IMR-90 (cell line): ENCODE measurements at regions not wholly inside any gene's neighbourhood (a gene's known extent, or its start where the extent isn't known, plus 50 kb on each side); places are given as distances from the start of the nearest gene placed in this dataset.

Experiments
- ATAC-seq: fragments of 200-7000 bp; cut with Tn5 transposase; 2 replicates; pipeline ENCODE4 v1.9.1; 2020; ENCODE audit warnings: low read depth, mild to moderate bottlenecking, moderate library complexity
- BruUV-seq: library from RNA; stranded (reverse); fragments of 400-500 nt; replicated peaks from 2 replicates; lab custom pipeline; 2021; lab: Mats Ljungman, UMichigan
- CTCF ChIA-PET: fragments of 300-600 bp; formaldehyde crosslinking; extraction: SDS; loops from one replicate; lab custom pipeline; 2021; ENCODE audit warnings: antibody characterized with exemption; lab: Yijun Ruan, JAX
- POLR2A ChIA-PET: fragments of 300-600 bp; sonication (Branson Sonifier 250); formaldehyde crosslinking; loops from one replicate; lab custom pipeline; 2022; ENCODE audit warnings: antibody characterized with exemption; ENCODE audit not compliant: unreplicated experiment; lab: Charles Lee
- DNase-seq: peaks from one replicate; pipeline ENCODE4 v3.0.0; 2013
- H2AFZ ChIP-seq: replicated peaks from 2 replicates; pipeline ENCODE3; 2013; ENCODE audit warnings: low read length, mild to moderate bottlenecking; ENCODE audit not compliant: poor library complexity
- H2AK5ac ChIP-seq: 2 replicates; pipeline ENCODE4 v1.6.1; 2013; ENCODE audit warnings: low read depth, low read length, inconsistent platforms
- H2AK9ac ChIP-seq: replicated peaks from 2 replicates; pipeline ENCODE3; 2013; ENCODE audit warnings: mild to moderate bottlenecking, low read depth, low read length, moderate library complexity; ENCODE audit not compliant: poor library complexity
- H2BK120ac ChIP-seq: 2 replicates; pipeline ENCODE4 v1.6.1; 2013; ENCODE audit warnings: low read depth, low read length, inconsistent platforms
- H2BK15ac ChIP-seq: 3 replicates; pipeline ENCODE4 v1.6.1; 2013; ENCODE audit warnings: low read depth, low read length, inconsistent platforms
- H2BK20ac ChIP-seq: 2 replicates; pipeline ENCODE4 v1.6.1; 2013; ENCODE audit warnings: low read depth, mild to moderate bottlenecking, inconsistent platforms, low read length, moderate library complexity
- H2BK5ac ChIP-seq: 2 replicates; pipeline ENCODE4 v1.6.1; 2013; ENCODE audit warnings: mild to moderate bottlenecking, low read depth, low read length, inconsistent platforms; ENCODE audit not compliant: poor library complexity, severe bottlenecking
- H3K14ac ChIP-seq: replicated peaks from 2 replicates; pipeline ENCODE4 v1.6.1; 2013; ENCODE audit warnings: low read depth, low read length, inconsistent platforms
- H3K18ac ChIP-seq: 2 replicates; pipeline ENCODE4 v1.6.1; 2013; ENCODE audit warnings: low read depth, low read length, control low read depth
- H3K23ac ChIP-seq: 2 replicates; pipeline ENCODE4 v1.6.1; 2013; ENCODE audit warnings: low read depth, low read length, inconsistent platforms
- H3K27ac ChIP-seq: 2 replicates; pipeline ENCODE4 v1.5.1; 2013; ENCODE audit warnings: mild to moderate bottlenecking, control low read depth, low read length; ENCODE audit not compliant: insufficient read depth
- H3K27me3 ChIP-seq: 2 replicates; pipeline ENCODE4 v1.6.1; 2013; ENCODE audit warnings: low read length; ENCODE audit not compliant: control insufficient read depth, insufficient read depth
- H3K36me3 ChIP-seq: 2 replicates; pipeline ENCODE4 v1.6.1; 2013; ENCODE audit warnings: low read length, mixed read lengths; ENCODE audit not compliant: control insufficient read depth, insufficient read depth
- H3K4ac ChIP-seq: 2 replicates; pipeline ENCODE4 v1.6.1; 2013; ENCODE audit warnings: low read depth, low read length, inconsistent platforms
- H3K4me1 ChIP-seq: 2 replicates; pipeline ENCODE4 v1.6.1; 2013; ENCODE audit warnings: low read length, mixed read lengths; ENCODE audit not compliant: control insufficient read depth, insufficient read depth
- H3K4me2 ChIP-seq: 2 replicates; pipeline ENCODE4 v1.6.1; 2013; ENCODE audit warnings: low read depth, mild to moderate bottlenecking, control low read depth, low read length, moderate library complexity
- H3K4me3 ChIP-seq: 2 replicates; pipeline ENCODE4 v1.5.1; 2013; ENCODE audit warnings: low read depth, mild to moderate bottlenecking, control low read depth, low read length, moderate library complexity; ENCODE audit not compliant: insufficient read depth
- H3K56ac ChIP-seq: 2 replicates; pipeline ENCODE4 v1.6.1; 2013; ENCODE audit warnings: low read length, inconsistent platforms; ENCODE audit not compliant: insufficient read depth; ENCODE audit errors: extremely low read depth
- H3K79me1 ChIP-seq, 2 experiments: 2 replicates each; pipeline ENCODE4 v1.6.1; 2013; ENCODE audit warnings: low read length in 2 of 2, inconsistent platforms in 1 of 2, low read depth in 1 of 2
- H3K9ac ChIP-seq: 2 replicates; pipeline ENCODE4 v1.6.1; 2013; ENCODE audit warnings: low read depth, low read length, control low read depth
- H3K9me1 ChIP-seq: 2 replicates; pipeline ENCODE4 v1.6.1; 2013; ENCODE audit warnings: low read length, inconsistent platforms; ENCODE audit not compliant: insufficient read depth
- H3K9me3 ChIP-seq: 2 replicates; pipeline ENCODE4 v1.6.1; 2013; ENCODE audit warnings: low read length; ENCODE audit not compliant: control insufficient read depth, insufficient read depth
- H4K20me1 ChIP-seq: 2 replicates; pipeline ENCODE4 v1.6.1; 2013; ENCODE audit warnings: low read length, inconsistent platforms; ENCODE audit not compliant: insufficient read depth
- H4K5ac ChIP-seq: 2 replicates; pipeline ENCODE4 v1.6.1; 2013; ENCODE audit warnings: mild to moderate bottlenecking, low read depth, low read length, control low read depth
- H4K8ac ChIP-seq, 2 experiments: 2 replicates each; pipeline ENCODE4 v1.6.1; 2013; ENCODE audit warnings: low read depth in 2 of 2, low read length in 2 of 2, control low read depth in 1 of 2, inconsistent platforms in 1 of 2
- H4K91ac ChIP-seq: 2 replicates; pipeline ENCODE4 v1.6.1; 2013; ENCODE audit warnings: low read depth, low read length, inconsistent platforms; ENCODE audit not compliant: insufficient read depth
- BHLHE40 ChIP-seq: fragments of 150-350 bp; IDR thresholded peaks from 2 replicates; pipeline ENCODE4 v1.6.1; 2016; ENCODE audit warnings: mild to moderate bottlenecking, low read depth, low read length
- CEBPB ChIP-seq: IDR thresholded peaks from 2 replicates; pipeline ENCODE4 v1.6.1; 2012; ENCODE audit warnings: low read depth, low read length, improper control_type of control experiment
- CHD1 ChIP-seq: IDR thresholded peaks from 2 replicates; pipeline ENCODE4 v1.6.1; 2012; ENCODE audit warnings: low read depth, low read length, improper control_type of control experiment
- FOS ChIP-seq: fragments of 150-350 bp; IDR thresholded peaks from 2 replicates; pipeline ENCODE4 v1.6.1; 2016; ENCODE audit warnings: low read depth, low read length
- MAFK ChIP-seq: IDR thresholded peaks from 2 replicates; pipeline ENCODE4 v1.6.1; 2012; ENCODE audit warnings: low read depth, low read length, improper control_type of control experiment
- MAZ ChIP-seq: IDR thresholded peaks from 2 replicates; pipeline ENCODE4 v1.6.1; 2012; ENCODE audit warnings: low read depth, mild to moderate bottlenecking, low read length, improper control_type of control experiment, moderate library complexity, borderline replicate concordance
- MXI1 ChIP-seq: IDR thresholded peaks from 2 replicates; pipeline ENCODE4 v1.6.1; 2012; ENCODE audit warnings: low read depth, mild to moderate bottlenecking, low read length, moderate library complexity, borderline replicate concordance
- NFE2L2 ChIP-seq: fragments of 150-350 bp; IDR thresholded peaks from 2 replicates; pipeline ENCODE4 v1.6.1; 2016; ENCODE audit warnings: low read depth, mild to moderate bottlenecking, low read length
- POLR2A ChIP-seq: IDR thresholded peaks from 2 replicates; pipeline ENCODE4 v1.6.1; 2012; ENCODE audit warnings: mild to moderate bottlenecking, low read depth, low read length
- RAD21 ChIP-seq: IDR thresholded peaks from 2 replicates; pipeline ENCODE4 v1.6.1; 2012; ENCODE audit warnings: low read length, improper control_type of control experiment
- RCOR1 ChIP-seq: IDR thresholded peaks from 2 replicates; pipeline ENCODE4 v1.6.1; 2012; ENCODE audit warnings: mild to moderate bottlenecking, low read length, improper control_type of control experiment; ENCODE audit not compliant: insufficient replicate concordance
- RFX5 ChIP-seq: IDR thresholded peaks from 2 replicates; pipeline ENCODE4 v1.8.0; 2012; ENCODE audit warnings: low read depth, mild to moderate bottlenecking, low read length, moderate library complexity
- SMC3 ChIP-seq: fragments of 150-350 bp; IDR thresholded peaks from 2 replicates; pipeline ENCODE4 v1.6.1; 2016; ENCODE audit warnings: low read depth, mild to moderate bottlenecking, antibody characterized with exemption, low read length, moderate library complexity
- USF2 ChIP-seq: fragments of 150-350 bp; IDR thresholded peaks from 2 replicates; pipeline ENCODE4 v1.6.1; 2017; ENCODE audit warnings: mild to moderate bottlenecking, antibody characterized with exemption, low read length, low read depth
- WGBS, 2 experiments: methylation state at CpG; one replicate each; pipeline versions ENCODE4 v1.1.5 to v1.1.7; 2013; ENCODE audit warnings: missing lambda C conversion rate in 2 of 2; ENCODE audit not compliant: insufficient read length in 1 of 2; ENCODE audit errors: extremely low coverage in 2 of 2; 5-methylcytosine and 5-hydroxymethylcytosine counted together
- dilution Hi-C: fragments of 300-500 bp; cut with HindIII; formaldehyde crosslinking; loops from one replicate; pipeline ENCODE4 v1.14.3; 2018; ENCODE audit warnings: low sequenced_read_pairs; ENCODE audit not compliant: unreplicated experiment
- in situ Hi-C: fragments of 300-500 bp; cut with MboI; formaldehyde crosslinking; loops from 3 replicates; pipeline ENCODE4 v1.14.3; 2019; ENCODE audit warnings: low sequenced_read_pairs, inconsistent platforms, mixed read lengths
- intact Hi-C: fragments of 100-400 bp; cut with micrococcal nuclease; formaldehyde crosslinking; loops from 2 replicates; pipeline ENCODE4 v1.10.0; 2022
- TF ChIP-seq, protein P1 (sequence below): fragments of 150-350 bp; IDR thresholded peaks from 2 replicates; pipeline ENCODE4 v1.6.1; 2016; ENCODE audit warnings: low read depth, mild to moderate bottlenecking, low read length, moderate library complexity, borderline replicate concordance
- TF ChIP-seq, protein P2 (sequence below): conservative IDR thresholded peaks from 2 replicates; pipeline ENCODE4 v1.5.1; 2012; ENCODE audit warnings: mild to moderate bottlenecking, low read depth, low read length, improper control_type of control experiment

GRCh38 chr2:183543731-183544130 is 419.5 kb downstream of the NUP35 start:
- H4K20me1 ChIP-seq, result no peaks in the 10 kb centered on the region
- no peak overlapping the region for H3K4me3 ChIP-seq
- BruUV-seq, result no TSS peak
- H2BK120ac ChIP-seq, result no peak overlapping the region
- no peak overlapping the region for H2BK20ac ChIP-seq
- no peak overlapping the region for H3K9ac ChIP-seq
- POLR2A ChIA-PET, result no interaction called here
- DNase-seq (no peak), ATAC-seq (no peak)
- no peak overlapping the region for H4K8ac ChIP-seq
- no peak overlapping the region for H3K4ac ChIP-seq
- CTCF ChIA-PET, result no interaction called here
- H2BK15ac ChIP-seq, result no peak overlapping the region
- H2AFZ ChIP-seq, result no peak overlapping the region
- H3K27ac ChIP-seq, result no peak overlapping the region
- no peak for TF ChIP-seq FOS
- no peak for TF ChIP-seq RFX5
- TF ChIP-seq CEBPB, result no peak
- TF ChIP-seq RAD21, result no peak
- TF ChIP-seq RCOR1, result no peak
- TF ChIP-seq, protein P1, sequence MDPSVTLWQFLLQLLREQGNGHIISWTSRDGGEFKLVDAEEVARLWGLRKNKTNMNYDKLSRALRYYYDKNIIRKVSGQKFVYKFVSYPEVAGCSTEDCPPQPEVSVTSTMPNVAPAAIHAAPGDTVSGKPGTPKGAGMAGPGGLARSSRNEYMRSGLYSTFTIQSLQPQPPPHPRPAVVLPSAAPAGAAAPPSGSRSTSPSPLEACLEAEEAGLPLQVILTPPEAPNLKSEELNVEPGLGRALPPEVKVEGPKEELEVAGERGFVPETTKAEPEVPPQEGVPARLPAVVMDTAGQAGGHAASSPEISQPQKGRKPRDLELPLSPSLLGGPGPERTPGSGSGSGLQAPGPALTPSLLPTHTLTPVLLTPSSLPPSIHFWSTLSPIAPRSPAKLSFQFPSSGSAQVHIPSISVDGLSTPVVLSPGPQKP, result no peak
- TF ChIP-seq, protein P2, sequence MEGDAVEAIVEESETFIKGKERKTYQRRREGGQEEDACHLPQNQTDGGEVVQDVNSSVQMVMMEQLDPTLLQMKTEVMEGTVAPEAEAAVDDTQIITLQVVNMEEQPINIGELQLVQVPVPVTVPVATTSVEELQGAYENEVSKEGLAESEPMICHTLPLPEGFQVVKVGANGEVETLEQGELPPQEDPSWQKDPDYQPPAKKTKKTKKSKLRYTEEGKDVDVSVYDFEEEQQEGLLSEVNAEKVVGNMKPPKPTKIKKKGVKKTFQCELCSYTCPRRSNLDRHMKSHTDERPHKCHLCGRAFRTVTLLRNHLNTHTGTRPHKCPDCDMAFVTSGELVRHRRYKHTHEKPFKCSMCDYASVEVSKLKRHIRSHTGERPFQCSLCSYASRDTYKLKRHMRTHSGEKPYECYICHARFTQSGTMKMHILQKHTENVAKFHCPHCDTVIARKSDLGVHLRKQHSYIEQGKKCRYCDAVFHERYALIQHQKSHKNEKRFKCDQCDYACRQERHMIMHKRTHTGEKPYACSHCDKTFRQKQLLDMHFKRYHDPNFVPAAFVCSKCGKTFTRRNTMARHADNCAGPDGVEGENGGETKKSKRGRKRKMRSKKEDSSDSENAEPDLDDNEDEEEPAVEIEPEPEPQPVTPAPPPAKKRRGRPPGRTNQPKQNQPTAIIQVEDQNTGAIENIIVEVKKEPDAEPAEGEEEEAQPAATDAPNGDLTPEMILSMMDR, result no peak
- TF ChIP-seq SMC3, result no peak
- TF ChIP-seq MXI1, result no peak
- TF ChIP-seq BHLHE40, result no peak
- no peak for TF ChIP-seq MAFK
- no peak for TF ChIP-seq MAZ
- no peak for TF ChIP-seq USF2
- TF ChIP-seq POLR2A, result no peak
- no peak for TF ChIP-seq NFE2L2
- TF ChIP-seq CHD1, result no peak
- H4K91ac ChIP-seq, result no peak overlapping the region
- no peak overlapping the region for H3K4me2 ChIP-seq
- no peaks in the 10 kb centered on the region for H3K79me1 ChIP-seq
- no CpG with 5 or more reads among the region's 7 CpGs for WGBS, 2 experiments
- H3K23ac ChIP-seq, result no peak overlapping the region
- no peak overlapping the region for H3K18ac ChIP-seq
- intact Hi-C loops, result no loop called here
- no peaks in the 10 kb centered on the region for H3K27me3 ChIP-seq
- no peaks in the 10 kb centered on the region for H3K9me1 ChIP-seq
- H3K9me3 ChIP-seq, result peaks cover 7% of the 10 kb centered on the region; the same call in 1 of the 2 replicates
- H3K4me1 ChIP-seq, result no peaks in the 10 kb centered on the region
- no peaks in the 10 kb centered on the region for H3K36me3 ChIP-seq
- no peak overlapping the region for H3K14ac ChIP-seq
- H2BK5ac ChIP-seq, result no peak overlapping the region
- H3K56ac ChIP-seq, result no peak overlapping the region
- dilution Hi-C loops, result no loop called here
- no peak overlapping the region for H2AK9ac ChIP-seq
- in situ Hi-C loops, result no loop called here
- H4K5ac ChIP-seq, result no peak overlapping the region
- H2AK5ac ChIP-seq, result no peak overlapping the region
